Pulmonary artery endothelial cell (primary cell): ENCODE measurements at regions not wholly inside any gene's neighbourhood (a gene's known extent, or its start where the extent isn't known, plus 50 kb on each side); places are given as distances from the start of the nearest gene placed in this dataset.

Experiments
- DNase-seq: peaks from one replicate; pipeline ENCODE4 v3.0.0-alpha.2; 2011; ENCODE audit warnings: low read depth, low spot score

GRCh38 chr22:48837341-48837935 lies 990.2 kb downstream of the BRD1 start:
- DNase-seq, result no peak

GRCh38 chr22:48836673-48837340 lies 990.9 kb downstream of the BRD1 start:
- no peak for DNase-seq

GRCh38 chr22:48835857-48836672 lies 991.6 kb downstream of the BRD1 start:
- no peak for DNase-seq

GRCh38 chr22:48835364-48835763 lies 992.3 kb downstream of the BRD1 start:
- DNase-seq, result no peak

GRCh38 chr22:48834404-48834803 lies 993.3 kb downstream of the BRD1 start:
- DNase-seq, result no peak

GRCh38 chr22:48832592-48832991 lies 995.1 kb downstream of the BRD1 start:
- DNase-seq, result no peak

- no peak for DNase-seq
These were observed 997.8 kb downstream of the BRD1 start for GRCh38 chr22:48829908-48830307.

- DNase-seq, result no peak
These were observed 999.0 kb downstream of the BRD1 start for GRCh38 chr22:48828688-48829087.

GRCh38 chr22:48827904-48828555 lies 999.6 kb downstream of the BRD1 start:
- DNase-seq, result no peak

GRCh38 chr22:48827268-48827846 lies 1000.3 kb downstream of the BRD1 start:
- no peak for DNase-seq

- no peak for DNase-seq
These were observed 1001.1 kb downstream of the BRD1 start for GRCh38 chr22:48826546-48826945.

- DNase-seq, result no peak
These were observed 1001.7 kb downstream of the BRD1 start for GRCh38 chr22:48825802-48826520.

GRCh38 chr22:48824712-48825651 lies 1002.7 kb downstream of the BRD1 start:
- no peak for DNase-seq

GRCh38 chr22:48823941-48824340 lies 1003.7 kb downstream of the BRD1 start:
- DNase-seq, result no peak

GRCh38 chr22:48822278-48823233 lies 1005.1 kb downstream of the BRD1 start:
- DNase-seq, result no peak

- DNase-seq, result no peak
These were observed 1005.9 kb downstream of the BRD1 start for GRCh38 chr22:48821727-48822126.

GRCh38 chr22:48821346-48821690 lies 1006.4 kb downstream of the BRD1 start:
- no peak for DNase-seq

GRCh38 chr22:48820481-48821345 lies 1007.0 kb downstream of the BRD1 start:
- no peak for DNase-seq
